Ishikawa (cell line): ENCODE measurements at regions not wholly inside any gene's neighbourhood (a gene's known extent, or its start where the extent isn't known, plus 50 kb on each side); places are given as distances from the start of the nearest gene placed in this dataset.

ENCODE experiments used
- CEBPB ChIP-seq: IDR thresholded peaks from 2 replicates; pipeline ENCODE4 v1.6.1; 2012
- EGR1 ChIP-seq: IDR thresholded peaks from 2 replicates; pipeline ENCODE4 v1.6.1; 2012
- EP300 ChIP-seq: IDR thresholded peaks from 2 replicates; pipeline ENCODE4 v1.6.1; 2012; ENCODE audit warnings: borderline replicate concordance
- FOXM1 ChIP-seq: IDR thresholded peaks from 2 replicates; pipeline ENCODE4 v1.6.1; 2012; ENCODE audit warnings: low read depth, borderline replicate concordance
- NFIC ChIP-seq: IDR thresholded peaks from 2 replicates; pipeline ENCODE4 v1.6.1; 2012
- RAD21 ChIP-seq: IDR thresholded peaks from 2 replicates; pipeline ENCODE4 v1.6.1; 2012; ENCODE audit warnings: low read depth
- TAF1 ChIP-seq: IDR thresholded peaks from 2 replicates; pipeline ENCODE4 v1.6.1; 2012; ENCODE audit warnings: low read depth, mild to moderate bottlenecking
- TCF12 ChIP-seq: IDR thresholded peaks from 2 replicates; pipeline ENCODE4 v1.6.1; 2012; ENCODE audit warnings: low read depth
- TEAD4 ChIP-seq: IDR thresholded peaks from 2 replicates; pipeline ENCODE4 v1.6.1; 2012
- YY1 ChIP-seq: IDR thresholded peaks from 2 replicates; pipeline ENCODE4 v1.6.1; 2012; ENCODE audit warnings: low read depth
- ZBTB7A ChIP-seq: IDR thresholded peaks from 2 replicates; pipeline ENCODE4 v1.6.1; 2012; ENCODE audit warnings: low read depth
- TF ChIP-seq, protein P1 (sequence below): IDR thresholded peaks from 2 replicates; pipeline ENCODE4 v1.6.1; 2012
- TF ChIP-seq, protein P2 (sequence below): IDR thresholded peaks from 2 replicates; pipeline ENCODE4 v1.6.1; 2012; ENCODE audit warnings: low read depth, mild to moderate bottlenecking
- TF ChIP-seq, protein P3 (sequence below): IDR thresholded peaks from 2 replicates; pipeline ENCODE4 v1.6.1; 2012

DNA sequence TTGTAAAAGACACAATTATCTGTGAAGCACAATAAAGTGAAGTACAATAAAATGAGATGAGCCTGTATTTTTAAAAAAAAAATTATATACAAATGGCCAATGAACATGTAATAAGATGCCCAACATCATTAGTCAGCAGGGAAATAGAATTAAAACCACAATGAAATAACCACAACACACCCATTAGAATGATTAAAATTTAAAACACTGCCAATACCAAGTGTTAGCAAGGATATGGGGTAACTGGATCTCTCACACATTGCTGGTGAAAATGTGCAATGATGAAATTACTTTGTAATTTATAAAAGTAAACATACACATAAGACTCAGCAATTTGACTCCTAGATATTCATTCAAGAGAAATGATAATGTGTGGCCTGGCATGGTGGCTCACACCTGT is 62.8 kb downstream of the SHOC1 start:
- TF ChIP-seq FOXM1 (no peak), TCF12 (no peak), NFIC (no peak), EP300 (no peak), RAD21 (no peak), TAF1 (no peak), EGR1 (no peak), ZBTB7A (no peak), TEAD4 (no peak), YY1 (no peak)
- TF ChIP-seq, protein P1, sequence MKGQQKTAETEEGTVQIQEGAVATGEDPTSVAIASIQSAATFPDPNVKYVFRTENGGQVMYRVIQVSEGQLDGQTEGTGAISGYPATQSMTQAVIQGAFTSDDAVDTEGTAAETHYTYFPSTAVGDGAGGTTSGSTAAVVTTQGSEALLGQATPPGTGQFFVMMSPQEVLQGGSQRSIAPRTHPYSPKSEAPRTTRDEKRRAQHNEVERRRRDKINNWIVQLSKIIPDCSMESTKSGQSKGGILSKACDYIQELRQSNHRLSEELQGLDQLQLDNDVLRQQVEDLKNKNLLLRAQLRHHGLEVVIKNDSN = no peak

DNA sequence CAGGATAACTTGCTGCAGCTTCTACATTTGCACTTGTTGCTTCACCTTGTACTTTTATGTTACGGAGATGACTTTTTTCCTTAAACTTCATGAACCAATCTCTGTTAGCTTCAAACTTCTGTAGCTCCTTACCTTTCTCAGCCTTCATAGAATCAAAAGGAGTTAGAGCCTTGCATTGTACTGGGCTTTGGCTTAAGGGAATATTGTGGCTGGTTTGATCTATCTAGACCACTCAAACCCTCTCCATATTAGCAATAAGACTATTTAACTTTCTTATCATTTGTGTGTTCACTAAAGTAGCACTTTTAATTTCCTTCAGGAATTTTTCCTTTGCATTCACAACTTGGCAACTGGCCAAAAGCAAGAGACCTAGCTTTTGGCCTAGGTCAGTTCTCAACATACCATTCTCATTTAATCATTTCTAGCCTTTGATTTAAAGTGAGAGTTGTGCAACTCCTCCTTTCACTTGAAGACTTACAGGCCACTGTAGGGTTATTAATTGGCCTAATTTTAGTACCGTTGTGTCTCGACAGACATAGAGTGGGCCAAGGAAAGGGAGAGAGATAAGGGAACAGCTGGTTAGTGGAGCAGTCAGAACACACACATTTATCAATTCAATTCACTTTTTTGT is 63.7 kb downstream of the SHOC1 start:
- 0 out of 2 replicates have a peak, but pooled peaks have one; percentile 28 for TF ChIP-seq TCF12
- TF ChIP-seq RAD21 = no peak
- TF ChIP-seq YY1 = no peak
- TF ChIP-seq NFIC = peak; percentile 87
- peak; percentile 45; the same call in 1 of the 2 replicates for TF ChIP-seq EP300
- no peak for TF ChIP-seq FOXM1
- peak; percentile 96 for TF ChIP-seq CEBPB
- peak; percentile 49 for TF ChIP-seq TEAD4
- TF ChIP-seq, protein P2, sequence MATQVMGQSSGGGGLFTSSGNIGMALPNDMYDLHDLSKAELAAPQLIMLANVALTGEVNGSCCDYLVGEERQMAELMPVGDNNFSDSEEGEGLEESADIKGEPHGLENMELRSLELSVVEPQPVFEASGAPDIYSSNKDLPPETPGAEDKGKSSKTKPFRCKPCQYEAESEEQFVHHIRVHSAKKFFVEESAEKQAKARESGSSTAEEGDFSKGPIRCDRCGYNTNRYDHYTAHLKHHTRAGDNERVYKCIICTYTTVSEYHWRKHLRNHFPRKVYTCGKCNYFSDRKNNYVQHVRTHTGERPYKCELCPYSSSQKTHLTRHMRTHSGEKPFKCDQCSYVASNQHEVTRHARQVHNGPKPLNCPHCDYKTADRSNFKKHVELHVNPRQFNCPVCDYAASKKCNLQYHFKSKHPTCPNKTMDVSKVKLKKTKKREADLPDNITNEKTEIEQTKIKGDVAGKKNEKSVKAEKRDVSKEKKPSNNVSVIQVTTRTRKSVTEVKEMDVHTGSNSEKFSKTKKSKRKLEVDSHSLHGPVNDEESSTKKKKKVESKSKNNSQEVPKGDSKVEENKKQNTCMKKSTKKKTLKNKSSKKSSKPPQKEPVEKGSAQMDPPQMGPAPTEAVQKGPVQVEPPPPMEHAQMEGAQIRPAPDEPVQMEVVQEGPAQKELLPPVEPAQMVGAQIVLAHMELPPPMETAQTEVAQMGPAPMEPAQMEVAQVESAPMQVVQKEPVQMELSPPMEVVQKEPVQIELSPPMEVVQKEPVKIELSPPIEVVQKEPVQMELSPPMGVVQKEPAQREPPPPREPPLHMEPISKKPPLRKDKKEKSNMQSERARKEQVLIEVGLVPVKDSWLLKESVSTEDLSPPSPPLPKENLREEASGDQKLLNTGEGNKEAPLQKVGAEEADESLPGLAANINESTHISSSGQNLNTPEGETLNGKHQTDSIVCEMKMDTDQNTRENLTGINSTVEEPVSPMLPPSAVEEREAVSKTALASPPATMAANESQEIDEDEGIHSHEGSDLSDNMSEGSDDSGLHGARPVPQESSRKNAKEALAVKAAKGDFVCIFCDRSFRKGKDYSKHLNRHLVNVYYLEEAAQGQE = no peak
- TF ChIP-seq, protein P3, sequence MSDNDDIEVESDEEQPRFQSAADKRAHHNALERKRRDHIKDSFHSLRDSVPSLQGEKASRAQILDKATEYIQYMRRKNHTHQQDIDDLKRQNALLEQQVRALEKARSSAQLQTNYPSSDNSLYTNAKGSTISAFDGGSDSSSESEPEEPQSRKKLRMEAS = no peak
- TF ChIP-seq ZBTB7A = no peak

DNA sequence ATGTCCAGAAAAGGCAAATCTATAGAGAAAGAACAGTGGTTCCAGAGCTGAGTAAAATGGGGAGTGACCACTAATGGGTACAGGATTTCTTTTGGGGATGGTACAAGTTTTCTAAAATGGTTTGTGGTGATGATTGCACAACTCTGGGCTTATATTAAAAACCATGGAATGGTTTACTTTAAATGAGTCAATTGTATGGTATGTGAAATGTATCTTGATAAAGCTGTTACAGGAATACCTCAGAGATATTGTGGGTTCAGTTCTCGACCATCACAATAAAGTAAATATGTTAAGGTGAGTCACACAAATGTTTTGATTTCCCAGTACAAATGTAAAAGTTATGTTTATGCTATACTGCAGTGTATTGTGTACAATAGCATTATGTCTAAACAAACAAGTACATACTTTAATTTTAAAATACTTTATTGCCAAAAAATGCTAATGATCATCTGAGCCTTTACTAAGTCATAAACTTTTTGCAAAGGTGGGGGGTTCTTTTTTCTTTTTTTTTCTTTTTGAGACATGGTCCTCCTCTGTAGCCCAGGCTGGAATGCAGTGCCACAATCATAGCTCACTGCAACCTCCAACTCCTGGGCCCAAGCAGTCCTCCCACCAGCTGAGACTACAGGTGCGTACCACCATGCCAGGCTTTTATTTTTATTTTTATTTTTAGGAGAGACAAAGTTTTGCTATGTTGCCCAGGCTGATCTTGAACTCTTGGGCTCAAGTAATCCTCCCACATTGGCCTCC is 65.9 kb downstream of the SHOC1 start:
- TF ChIP-seq, protein P2 = no peak
- TF ChIP-seq TEAD4 = peak; percentile 54; the same call in 1 of the 2 replicates
- 0 out of 2 replicates have a peak, but pooled peaks have one; percentile 32 for TF ChIP-seq TCF12
- TF ChIP-seq FOXM1 = 0 out of 2 replicates have a peak, but pooled peaks have one; percentile 27
- TF ChIP-seq NFIC = peak; percentile 31; the same call in 1 of the 2 replicates
- TF ChIP-seq CEBPB = peak; percentile 96
- TF ChIP-seq, protein P1 = no peak
- peak; percentile 34; the same call in 1 of the 2 replicates for TF ChIP-seq EP300

DNA sequence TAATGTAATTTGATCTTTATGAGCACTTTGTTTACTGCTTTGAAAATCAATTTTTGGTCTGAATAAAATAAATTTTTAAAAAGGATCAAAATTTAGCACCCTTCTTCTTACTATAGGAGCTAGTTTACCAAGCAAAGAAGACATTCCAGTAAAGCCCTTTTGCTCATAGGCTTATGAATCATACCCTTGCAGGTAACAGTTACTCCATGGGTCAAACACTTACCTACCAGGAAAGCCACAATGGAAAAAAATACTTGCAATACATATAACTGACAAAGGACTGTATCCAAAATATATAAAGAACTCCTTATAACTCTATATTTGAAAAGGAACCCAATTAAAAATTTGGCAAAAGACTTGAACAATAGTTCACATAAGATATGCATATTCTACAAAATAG is 66.6 kb downstream of the SHOC1 start:
- TF ChIP-seq CEBPB = no peak
- TF ChIP-seq, protein P1 = no peak
- TF ChIP-seq EP300 = no peak
- TF ChIP-seq TEAD4 = no peak
- no peak for TF ChIP-seq EGR1
- no peak for TF ChIP-seq ZBTB7A
- TF ChIP-seq, protein P2 = no peak
- TF ChIP-seq RAD21 = no peak
- TF ChIP-seq YY1 = no peak
- no peak for TF ChIP-seq NFIC
- TF ChIP-seq, protein P3 = no peak
- TF ChIP-seq TCF12 = no peak
- TF ChIP-seq FOXM1 = no peak
